Calu3 (cell line): ENCODE measurements at regions not wholly inside any gene's neighbourhood (a gene's known extent, or its start where the extent isn't known, plus 50 kb on each side); places are given as distances from the start of the nearest gene placed in this dataset.

Source experiments
- BruUV-seq: library from RNA; stranded (reverse); fragments of 400-500 nt; replicated peaks from 2 replicates; lab custom pipeline; 2021; lab: Mats Ljungman, UMichigan
- CTCF ChIA-PET: fragments of 300-600 bp; sonication (Branson Sonifier 250); formaldehyde crosslinking; loops from one replicate; lab custom pipeline; 2022; ENCODE audit warnings: antibody characterized with exemption; lab: Charles Lee
- DNase-seq: peaks from one replicate; pipeline ENCODE4 v3.0.0; 2022
- H3K27ac Mint-ChIP-seq: one replicate; pipeline ENCODE4 v1.8.0; 2022; ENCODE audit warnings: mixed read lengths; ENCODE audit not compliant: unreplicated experiment
- H3K27me3 Mint-ChIP-seq: one replicate; pipeline ENCODE4 v1.8.0; 2022; ENCODE audit warnings: mixed read lengths; ENCODE audit not compliant: unreplicated experiment
- H3K36me3 Mint-ChIP-seq: one replicate; pipeline ENCODE4 v1.8.0; 2022; ENCODE audit warnings: mild to moderate bottlenecking, moderate library complexity, mixed read lengths; ENCODE audit not compliant: insufficient read depth, unreplicated experiment
- H3K4me1 Mint-ChIP-seq: one replicate; pipeline ENCODE4 v1.8.0; 2022; ENCODE audit warnings: mild to moderate bottlenecking, low read depth, mixed read lengths; ENCODE audit not compliant: unreplicated experiment
- H3K4me3 Mint-ChIP-seq: one replicate; pipeline ENCODE4 v1.8.0; 2022; ENCODE audit warnings: mild to moderate bottlenecking, low read depth, moderate library complexity, mixed read lengths; ENCODE audit not compliant: unreplicated experiment
- H3K9me3 Mint-ChIP-seq: one replicate; pipeline ENCODE4 v1.8.0; 2022; ENCODE audit warnings: low read depth, mixed read lengths; ENCODE audit not compliant: unreplicated experiment
- CTCF ChIP-seq: fragments of 200-600 bp; IDR thresholded peaks from one replicate; pipeline ENCODE4 v1.8.0; 2022; ENCODE audit warnings: antibody characterized with exemption; ENCODE audit not compliant: unreplicated experiment
- intact Hi-C: fragments of 100-400 bp; cut with micrococcal nuclease; formaldehyde crosslinking; loops from one replicate; pipeline ENCODE4 v1.10.0; 2022; ENCODE audit not compliant: unreplicated experiment

GRCh38 chr14:65926504-65926903, 514.0 kb downstream of the FUT8 start:
- no peaks in the 10 kb centered on the region for H3K4me1 Mint-ChIP-seq
- no peak for TF ChIP-seq CTCF
- no peaks in the 10 kb centered on the region for H3K36me3 Mint-ChIP-seq
- intact Hi-C loops: no loop called here
- H3K27me3 Mint-ChIP-seq: peaks cover 77% of the 10 kb centered on the region
- no peak overlapping the region for H3K4me3 Mint-ChIP-seq
- no peak for DNase-seq
- no TSS peak for BruUV-seq
- no peak overlapping the region for H3K27ac Mint-ChIP-seq
- no peaks in the 10 kb centered on the region for H3K9me3 Mint-ChIP-seq
- CTCF ChIA-PET: no interaction called here

- Mint-ChIP-seq H3K27me3 (peaks cover 77% of the 10 kb centered on the region), H3K4me1 (no peaks in the 10 kb centered on the region), H3K4me3 (no peak overlapping the region), H3K9me3 (no peaks in the 10 kb centered on the region), H3K36me3 (no peaks in the 10 kb centered on the region), H3K27ac (no peak overlapping the region)
- intact Hi-C loops: no loop called here
- TF ChIP-seq CTCF: no peak
- BruUV-seq: no TSS peak
- CTCF ChIA-PET: no interaction called here
- no peak for DNase-seq
These were observed 514.6 kb downstream of the FUT8 start for GRCh38 chr14:65926935-65927700.

DNA sequence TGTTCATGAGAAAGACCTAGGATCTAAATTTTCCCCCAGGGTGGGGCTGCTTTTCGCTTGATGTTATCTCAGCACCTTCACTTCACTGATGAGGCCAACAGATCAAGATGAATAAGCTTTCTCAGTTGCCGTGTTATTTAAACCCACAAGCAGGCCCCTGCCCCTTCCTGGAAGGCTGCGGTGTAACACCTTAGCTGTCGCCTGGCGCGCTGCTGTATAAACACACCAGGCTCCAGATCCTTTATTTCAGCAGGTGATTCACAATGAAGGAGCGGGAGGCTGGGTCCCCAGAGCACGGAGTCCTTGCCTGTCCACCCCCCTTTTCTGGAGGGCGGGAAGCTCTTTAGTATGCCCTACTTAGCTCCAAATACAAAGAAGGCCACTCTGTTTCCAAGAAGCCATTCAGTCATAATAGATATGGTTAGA, 515.4 kb downstream of the FUT8 start:
- no peak overlapping the region for H3K27ac Mint-ChIP-seq
- BruUV-seq: no TSS peak
- peaks cover 77% of the 10 kb centered on the region for H3K27me3 Mint-ChIP-seq
- TF ChIP-seq CTCF: no peak
- no peaks in the 10 kb centered on the region for H3K4me1 Mint-ChIP-seq
- H3K36me3 Mint-ChIP-seq: no peaks in the 10 kb centered on the region
- DNase-seq: peak; percentile 6
- intact Hi-C loops: no loop called here
- H3K9me3 Mint-ChIP-seq: no peaks in the 10 kb centered on the region
- no peak overlapping the region for H3K4me3 Mint-ChIP-seq
- CTCF ChIA-PET: no interaction called here

DNA sequence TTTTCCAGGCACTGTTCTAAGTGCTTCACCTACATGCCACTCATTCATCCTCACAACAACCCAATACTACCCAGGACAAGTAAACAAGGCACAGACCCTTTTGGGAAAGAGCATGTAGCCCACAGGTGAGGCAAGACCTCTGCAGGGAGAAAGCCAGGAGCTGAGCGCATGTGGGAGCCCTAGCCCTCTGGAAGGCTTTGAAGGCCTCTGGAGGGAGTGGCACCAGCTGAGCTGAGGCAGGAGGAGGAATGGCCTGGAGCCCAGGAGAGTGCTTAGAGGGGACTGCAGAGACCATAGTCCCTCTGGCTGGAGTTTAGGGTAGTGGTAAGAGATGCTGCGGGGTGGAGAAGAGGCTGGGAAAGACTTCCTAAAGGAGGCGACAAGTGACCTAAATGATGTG, 516.5 kb downstream of the FUT8 start:
- CTCF ChIA-PET: no interaction called here
- no peak for DNase-seq
- H3K4me1 Mint-ChIP-seq: no peaks in the 10 kb centered on the region
- H3K27ac Mint-ChIP-seq: no peak overlapping the region
- no peak overlapping the region for H3K4me3 Mint-ChIP-seq
- BruUV-seq: no TSS peak
- no peaks in the 10 kb centered on the region for H3K36me3 Mint-ChIP-seq
- intact Hi-C loops: no loop called here
- H3K27me3 Mint-ChIP-seq: peaks cover 69% of the 10 kb centered on the region
- no peak for TF ChIP-seq CTCF
- no peaks in the 10 kb centered on the region for H3K9me3 Mint-ChIP-seq
